GM12801 (cell line): ENCODE measurements at regions not wholly inside any gene's neighbourhood (a gene's known extent, or its start where the extent isn't known, plus 50 kb on each side); places are given as distances from the start of the nearest gene placed in this dataset.

ENCODE experiments used
- TF ChIP-seq, protein P1 (sequence below): IDR thresholded peaks from one replicate; pipeline ENCODE4 v1.5.1; 2011; ENCODE audit warnings: control low read depth; ENCODE audit not compliant: insufficient read length; ENCODE audit errors: extremely low read depth

DNA sequence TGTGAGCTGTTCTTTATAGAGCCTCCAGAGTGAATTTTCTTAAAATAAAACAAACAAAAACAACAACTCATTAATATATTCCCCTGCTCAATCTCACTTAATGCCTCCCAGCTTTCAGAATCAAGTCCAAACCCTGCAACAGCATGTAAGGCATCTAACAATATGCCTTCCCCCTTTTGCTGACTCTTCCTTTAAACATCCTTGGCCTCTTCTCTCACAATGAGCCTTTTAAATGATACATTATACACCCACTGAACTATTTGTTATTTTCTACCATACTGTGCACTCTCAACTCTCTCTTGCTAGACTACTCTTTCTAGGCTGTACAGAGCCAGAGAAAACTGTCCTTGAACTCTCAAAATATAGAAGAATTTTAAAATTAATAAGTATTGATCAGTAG is 115.2 kb upstream of the SNX7 start:
- TF ChIP-seq, protein P1, sequence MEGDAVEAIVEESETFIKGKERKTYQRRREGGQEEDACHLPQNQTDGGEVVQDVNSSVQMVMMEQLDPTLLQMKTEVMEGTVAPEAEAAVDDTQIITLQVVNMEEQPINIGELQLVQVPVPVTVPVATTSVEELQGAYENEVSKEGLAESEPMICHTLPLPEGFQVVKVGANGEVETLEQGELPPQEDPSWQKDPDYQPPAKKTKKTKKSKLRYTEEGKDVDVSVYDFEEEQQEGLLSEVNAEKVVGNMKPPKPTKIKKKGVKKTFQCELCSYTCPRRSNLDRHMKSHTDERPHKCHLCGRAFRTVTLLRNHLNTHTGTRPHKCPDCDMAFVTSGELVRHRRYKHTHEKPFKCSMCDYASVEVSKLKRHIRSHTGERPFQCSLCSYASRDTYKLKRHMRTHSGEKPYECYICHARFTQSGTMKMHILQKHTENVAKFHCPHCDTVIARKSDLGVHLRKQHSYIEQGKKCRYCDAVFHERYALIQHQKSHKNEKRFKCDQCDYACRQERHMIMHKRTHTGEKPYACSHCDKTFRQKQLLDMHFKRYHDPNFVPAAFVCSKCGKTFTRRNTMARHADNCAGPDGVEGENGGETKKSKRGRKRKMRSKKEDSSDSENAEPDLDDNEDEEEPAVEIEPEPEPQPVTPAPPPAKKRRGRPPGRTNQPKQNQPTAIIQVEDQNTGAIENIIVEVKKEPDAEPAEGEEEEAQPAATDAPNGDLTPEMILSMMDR = no peak

DNA sequence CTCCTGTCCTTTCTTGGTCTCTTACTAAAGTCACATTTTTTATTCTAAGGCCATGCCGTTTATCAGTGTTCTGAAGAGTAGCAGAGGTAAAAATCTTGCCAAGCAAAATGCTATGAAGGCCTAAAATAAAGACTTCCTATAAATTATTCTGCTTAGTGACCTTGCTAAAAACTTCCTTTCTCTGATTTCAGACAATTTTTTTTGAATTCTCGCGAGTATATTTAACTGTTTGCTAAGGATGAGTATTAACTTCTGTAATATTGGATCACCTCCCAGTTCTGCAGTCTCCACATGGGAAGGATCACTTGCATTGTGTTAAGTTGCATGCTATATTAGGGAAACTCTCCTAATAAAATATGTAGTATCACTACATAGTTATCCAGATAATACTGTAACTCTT is 123.4 kb upstream of the SNX7 start:
- TF ChIP-seq, protein P1 = no peak

DNA sequence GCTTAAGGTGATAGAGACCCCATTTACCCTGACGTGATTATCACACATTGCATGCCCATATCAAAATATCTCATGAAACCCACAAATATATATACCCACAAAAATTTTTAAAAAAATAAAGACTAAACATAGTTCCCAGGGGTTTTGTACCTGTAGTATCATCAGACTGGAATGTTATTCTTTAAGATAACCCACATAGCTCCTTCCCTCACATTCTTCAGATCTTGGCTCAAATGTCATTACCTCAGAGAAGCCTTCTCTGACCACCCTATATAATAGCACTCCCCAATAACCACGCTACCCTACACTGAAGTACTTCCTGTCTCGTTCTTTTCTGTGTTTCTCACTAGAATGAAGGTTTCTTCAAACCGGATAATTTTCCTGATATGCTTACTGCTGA is 138.3 kb upstream of the SNX7 start:
- TF ChIP-seq, protein P1 = no peak

DNA sequence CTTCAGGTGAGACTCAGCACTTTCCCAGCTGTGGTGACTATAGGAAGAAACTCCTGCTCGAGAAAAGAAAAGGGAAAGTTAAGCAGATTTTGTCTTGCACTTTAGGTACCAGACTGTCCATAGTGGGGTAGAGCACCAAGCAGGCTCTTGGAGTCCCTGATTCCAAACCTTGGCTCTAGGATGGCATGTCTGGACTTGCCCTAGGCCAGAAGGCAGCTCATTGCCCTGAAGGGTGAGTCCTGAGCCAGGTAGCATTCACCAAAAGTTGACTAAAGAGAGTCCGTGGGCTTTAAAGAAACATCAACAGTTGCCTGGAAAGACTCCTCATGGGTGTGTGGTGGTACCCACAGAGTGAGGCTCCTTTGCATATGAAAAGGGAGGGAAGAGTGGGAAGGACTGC is 145.2 kb upstream of the SNX7 start:
- TF ChIP-seq, protein P1 = no peak

DNA sequence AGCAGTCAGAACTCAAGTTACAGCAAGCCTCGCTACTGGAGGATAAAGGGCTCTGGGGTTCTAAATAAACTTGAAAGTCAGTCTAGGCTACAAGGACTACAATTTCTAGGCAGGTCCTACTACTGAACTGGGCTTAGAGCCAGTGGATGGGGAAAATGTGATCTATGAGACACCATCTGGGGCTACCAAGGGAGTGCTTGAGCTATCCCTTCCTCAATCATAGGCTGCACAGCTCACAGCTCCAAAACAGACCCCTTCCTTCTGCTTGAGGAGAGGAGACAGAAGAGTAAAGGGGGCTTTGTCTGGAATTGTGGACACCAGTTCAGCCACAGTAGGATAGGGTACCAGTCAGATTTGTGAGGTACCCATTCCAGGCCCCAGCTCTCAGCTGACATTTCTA is 145.8 kb upstream of the SNX7 start:
- TF ChIP-seq, protein P1 = no peak

DNA sequence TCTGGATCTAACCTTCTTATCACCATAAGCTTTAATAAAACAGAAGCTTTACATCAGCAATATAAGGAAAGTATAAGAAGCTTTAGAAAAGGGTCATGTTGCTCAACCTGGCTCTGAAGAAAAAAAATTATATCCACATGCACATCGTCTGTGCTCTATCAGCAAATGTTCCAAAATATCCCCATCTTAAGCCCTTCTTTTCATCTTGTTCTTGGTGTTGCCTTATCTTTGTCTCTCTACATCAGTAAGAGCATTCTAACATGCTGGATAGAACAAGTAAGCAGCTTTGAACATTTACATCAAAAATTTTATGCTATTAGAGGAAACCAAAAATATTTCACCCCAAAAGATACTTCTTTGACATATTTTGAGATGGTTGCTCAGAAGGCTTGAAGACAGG is 157.8 kb upstream of the SNX7 start:
- TF ChIP-seq, protein P1 = no peak

DNA sequence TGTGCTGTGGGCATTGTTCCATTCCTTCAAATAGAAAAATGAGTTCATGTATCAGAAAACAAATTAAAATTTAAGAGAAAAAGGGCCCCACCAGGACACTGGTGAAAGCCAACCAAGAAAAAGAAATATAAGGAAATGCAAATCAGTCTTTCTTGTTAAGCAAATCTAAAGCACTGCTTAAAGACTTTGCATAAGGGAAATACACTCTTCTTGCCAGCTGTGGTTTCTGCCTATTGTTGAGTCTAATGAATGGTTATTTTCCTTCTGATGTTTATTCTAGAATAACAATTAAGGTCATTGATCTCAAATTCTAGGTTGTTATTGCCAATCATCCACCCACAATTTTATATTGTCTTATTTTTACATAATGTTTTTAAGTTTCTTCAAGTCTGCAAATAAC is 158.6 kb upstream of the SNX7 start:
- TF ChIP-seq, protein P1 = no peak

DNA sequence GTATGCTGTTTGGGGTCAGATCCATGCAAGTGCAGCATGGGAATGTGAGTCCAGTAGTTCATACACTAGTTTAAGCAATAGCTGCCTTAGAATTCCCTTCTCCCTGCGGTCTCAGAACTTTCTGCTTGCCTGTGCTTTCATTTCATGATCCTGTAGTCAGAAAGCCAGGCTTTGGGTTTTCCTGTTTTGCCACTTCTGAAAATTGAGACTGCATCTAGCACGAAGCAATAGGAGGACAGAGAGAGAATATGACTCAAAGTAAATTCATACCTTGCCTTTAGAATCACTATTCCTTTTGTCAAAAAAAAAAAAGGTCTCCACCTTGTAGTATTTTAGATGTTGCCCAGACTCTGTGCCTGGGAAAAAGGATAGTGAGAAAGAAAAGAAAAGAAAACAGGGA is 161.2 kb upstream of the SNX7 start:
- TF ChIP-seq, protein P1 = no peak
